NCI-H446 treated with DMSO at 0.1 percent for 48 hours (cell line): ENCODE measurements at regions not wholly inside any gene's neighbourhood (a gene's known extent, or its start where the extent isn't known, plus 50 kb on each side); places are given as distances from the start of the nearest gene placed in this dataset.

Source experiments
- DNase-seq: peaks from one replicate; lab custom pipeline; 2025; lab: John Stamatoyannopoulos, UW

DNA sequence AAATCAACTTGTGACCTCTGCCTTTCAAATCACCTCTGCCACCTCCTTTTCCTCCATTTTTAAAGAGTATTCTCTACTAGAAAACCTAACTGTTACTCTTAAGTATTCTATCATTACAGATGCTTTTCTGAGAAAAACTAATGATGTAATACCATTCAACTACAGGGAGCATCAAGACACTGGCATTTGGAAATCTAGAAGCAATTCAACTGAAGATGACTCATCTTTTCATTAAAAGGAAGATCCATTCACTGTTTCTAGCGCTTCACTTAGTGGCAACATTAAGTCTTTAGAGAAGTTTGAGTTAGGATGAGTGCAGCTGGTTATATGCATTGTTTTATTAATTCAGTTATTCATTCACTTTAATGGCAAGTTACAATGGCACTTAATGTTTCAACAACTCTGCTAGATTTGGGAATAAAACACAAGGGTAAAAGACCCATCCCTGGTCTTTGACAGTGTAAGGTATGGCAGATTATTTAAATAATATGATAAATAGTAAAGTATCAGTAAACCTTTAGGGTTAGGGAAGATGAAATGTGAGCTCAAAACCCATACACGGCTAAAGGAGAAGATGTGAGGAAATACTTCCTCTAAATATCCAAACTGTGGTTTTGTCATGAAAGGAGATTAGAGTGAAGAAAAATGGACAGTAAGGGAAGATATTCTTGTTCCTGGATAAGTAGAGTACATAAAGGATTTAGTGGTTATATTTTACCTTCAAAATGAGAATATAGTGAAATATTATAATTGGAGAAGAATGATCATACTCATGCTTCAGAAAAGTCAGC, 61.7 kb downstream of the KCNJ2 start:
- DNase-seq = no peak

GRCh38 chr17:70232466-70232865, 63.1 kb downstream of the KCNJ2 start:
- no peak for DNase-seq

GRCh38 chr17:70235252-70235651, 65.9 kb downstream of the KCNJ2 start:
- no peak for DNase-seq

GRCh38 chr17:70238228-70238627, 68.9 kb downstream of the KCNJ2 start:
- DNase-seq = no peak

GRCh38 chr17:70238646-70239045, 69.3 kb downstream of the KCNJ2 start:
- DNase-seq = no peak

GRCh38 chr17:70239391-70239826, 70.1 kb downstream of the KCNJ2 start:
- DNase-seq = no peak

- no peak for DNase-seq
Observed at GRCh38 chr17:70241071-70241470, 71.7 kb downstream of the KCNJ2 start.

DNA sequence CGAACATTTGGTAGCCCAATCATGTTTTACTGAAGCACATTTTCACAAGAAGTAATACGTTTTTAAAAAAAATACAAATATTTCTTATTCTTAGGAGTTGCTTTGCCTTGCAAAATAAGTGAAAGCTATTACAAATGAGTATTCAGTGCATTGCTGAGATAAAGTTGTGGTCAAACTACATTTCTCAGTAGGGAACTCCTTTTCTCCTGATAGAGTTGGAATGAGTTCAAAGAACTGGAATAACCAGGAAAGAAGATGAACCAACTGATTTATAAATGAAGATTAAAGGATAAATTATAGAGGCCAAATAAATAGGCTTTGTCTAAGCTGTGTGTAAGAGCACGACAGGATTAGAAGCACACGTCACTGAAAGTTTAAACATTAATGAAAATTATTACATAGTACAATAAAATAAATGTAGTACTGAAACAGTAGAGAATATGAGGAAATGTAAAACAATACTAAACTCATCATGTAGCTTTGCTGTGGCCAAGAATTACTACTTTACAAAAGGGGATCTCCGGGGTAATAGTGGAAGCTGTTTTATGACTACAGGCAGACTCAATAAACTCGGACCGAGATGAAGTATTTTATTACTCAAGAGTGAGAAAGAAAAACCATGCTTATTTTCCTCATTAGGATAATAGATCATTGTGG, 73.6 kb downstream of the KCNJ2 start:
- DNase-seq = no peak

DNA sequence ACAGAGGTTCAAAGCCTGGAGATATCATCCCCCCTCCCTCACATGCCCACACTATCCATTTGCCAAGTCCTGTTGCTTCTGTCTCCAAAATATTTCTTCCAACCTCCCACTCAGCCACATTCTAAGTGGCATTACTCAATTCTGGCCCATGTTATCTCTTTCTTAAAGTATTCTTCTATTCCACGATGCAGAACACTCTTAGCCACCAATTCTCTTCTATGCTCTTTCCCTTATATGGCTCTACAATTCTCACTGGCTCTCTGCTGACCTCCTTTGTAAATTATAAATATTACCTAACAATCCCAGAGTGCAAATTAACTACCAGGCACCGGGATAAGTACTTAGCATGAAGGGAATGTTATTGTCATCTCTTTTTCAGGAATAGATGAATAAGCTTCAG, 82.4 kb downstream of the KCNJ2 start:
- DNase-seq = no peak

DNA sequence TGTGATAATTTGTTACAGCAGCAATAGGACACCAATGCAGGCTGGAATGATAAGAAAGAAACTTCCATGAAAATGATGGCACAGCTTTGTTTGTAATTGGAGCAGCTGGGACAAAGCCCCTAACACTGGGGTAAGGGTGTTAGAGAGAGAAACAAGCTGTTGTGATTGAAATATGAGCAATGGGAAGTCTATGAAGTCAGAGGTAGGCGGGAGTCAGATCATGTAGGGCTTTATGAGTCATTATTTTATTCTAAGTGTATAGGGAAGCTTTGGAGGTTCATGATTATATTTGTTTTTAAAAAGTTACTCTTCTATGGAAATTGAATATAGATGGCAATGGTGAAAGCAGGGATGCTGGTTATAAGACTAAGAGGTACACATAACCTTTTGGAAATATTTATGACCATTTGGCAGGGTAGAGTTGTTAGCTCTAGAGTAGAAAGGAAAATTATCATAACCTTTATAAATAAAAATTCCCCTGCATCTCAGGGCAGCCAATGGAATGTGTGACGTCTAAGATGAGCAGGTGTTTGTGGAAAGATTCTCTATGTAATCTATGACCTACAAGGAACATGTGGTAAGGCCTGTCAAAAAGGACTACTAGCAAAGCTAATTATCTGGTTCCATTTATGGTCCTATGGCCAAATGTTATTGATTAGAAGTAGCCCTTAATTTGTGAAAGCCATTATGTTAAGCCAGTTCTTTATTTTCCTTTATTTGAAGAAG, 85.6 kb downstream of the KCNJ2 start:
- no peak for DNase-seq

DNA sequence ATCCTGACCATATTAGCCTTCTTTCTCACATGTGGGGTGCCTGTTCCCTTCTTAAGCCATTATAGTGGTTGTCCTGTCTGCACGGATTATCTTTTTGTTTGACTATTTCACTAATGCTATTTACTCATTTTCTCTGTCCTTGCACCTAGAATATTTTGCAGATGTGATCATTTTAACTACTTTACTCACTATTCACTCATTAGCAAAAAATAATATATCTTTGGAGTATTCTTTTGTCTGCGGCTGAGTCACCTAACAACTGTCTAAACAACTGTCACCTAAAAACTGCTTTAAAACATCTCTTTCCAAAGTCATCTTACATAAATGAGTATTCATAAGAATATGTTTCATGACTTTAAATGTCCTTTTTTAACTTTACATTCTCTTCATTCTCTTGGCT, 87.4 kb downstream of the KCNJ2 start:
- DNase-seq = no peak

- no peak for DNase-seq
Observed at GRCh38 chr17:70258465-70258864, 89.1 kb downstream of the KCNJ2 start.

DNA sequence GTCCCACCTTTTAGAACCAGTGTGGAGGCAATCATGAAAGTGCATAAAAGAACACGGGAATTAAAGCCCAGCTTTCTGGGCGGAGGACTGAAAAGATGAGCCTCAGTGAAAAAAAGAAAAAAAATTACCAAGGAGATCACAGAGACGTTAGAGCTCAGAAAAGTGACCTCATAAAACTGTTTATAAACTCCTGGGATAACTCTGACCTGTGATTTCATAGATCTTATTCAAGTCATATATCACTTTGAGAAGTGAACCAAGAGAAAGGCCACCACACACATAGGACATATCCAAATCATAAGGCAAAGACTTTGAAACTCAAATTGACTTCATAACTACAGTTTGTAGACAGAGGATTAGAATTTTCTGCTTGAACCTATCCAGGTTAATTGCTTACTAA, 90.1 kb downstream of the KCNJ2 start:
- DNase-seq = no peak

- no peak for DNase-seq
Observed at GRCh38 chr17:70261170-70261569, 91.8 kb downstream of the KCNJ2 start.

DNA sequence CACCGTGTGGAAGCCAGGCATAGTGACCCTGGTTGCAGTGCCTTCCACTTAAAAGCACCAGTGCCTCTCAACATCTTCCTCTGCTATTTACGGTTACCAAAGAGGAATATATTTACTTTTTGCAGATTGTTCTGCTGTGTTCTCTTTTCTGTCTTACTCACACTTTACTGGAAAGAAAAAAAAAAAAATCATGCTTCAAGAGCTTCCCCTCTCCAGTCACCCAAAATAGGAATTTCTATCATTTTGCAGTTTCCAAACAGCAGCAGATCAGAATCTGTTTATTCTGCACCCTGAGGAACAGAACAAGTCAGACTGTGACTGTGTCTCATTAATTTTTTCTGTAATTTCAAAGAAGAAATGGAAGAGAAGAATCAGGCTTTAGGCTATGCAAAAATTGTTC, 96.1 kb downstream of the KCNJ2 start:
- no peak for DNase-seq

DNA sequence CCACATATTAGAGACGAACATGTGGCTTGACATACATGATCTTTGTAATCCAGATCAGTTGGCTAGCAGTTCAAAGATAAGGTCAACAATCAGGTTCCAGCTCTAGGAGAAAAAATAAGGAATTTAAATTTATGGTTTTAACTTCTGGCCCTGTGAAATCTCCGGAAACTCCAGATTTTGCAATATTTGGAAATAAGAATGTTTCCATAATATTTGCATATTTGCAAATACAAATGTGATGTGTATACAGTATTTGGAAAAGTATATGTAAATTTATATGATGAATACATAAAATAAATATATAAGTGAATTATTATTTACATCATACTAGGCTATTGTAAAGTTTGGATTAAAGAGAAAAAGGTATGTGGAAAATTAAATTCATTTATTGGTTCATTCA, 97.1 kb downstream of the KCNJ2 start:
- DNase-seq = no peak

GRCh38 chr17:70268383-70268782, 99.1 kb downstream of the KCNJ2 start:
- no peak for DNase-seq

- no peak for DNase-seq
Observed at GRCh38 chr17:70270554-70270953, 101.2 kb downstream of the KCNJ2 start.

DNA sequence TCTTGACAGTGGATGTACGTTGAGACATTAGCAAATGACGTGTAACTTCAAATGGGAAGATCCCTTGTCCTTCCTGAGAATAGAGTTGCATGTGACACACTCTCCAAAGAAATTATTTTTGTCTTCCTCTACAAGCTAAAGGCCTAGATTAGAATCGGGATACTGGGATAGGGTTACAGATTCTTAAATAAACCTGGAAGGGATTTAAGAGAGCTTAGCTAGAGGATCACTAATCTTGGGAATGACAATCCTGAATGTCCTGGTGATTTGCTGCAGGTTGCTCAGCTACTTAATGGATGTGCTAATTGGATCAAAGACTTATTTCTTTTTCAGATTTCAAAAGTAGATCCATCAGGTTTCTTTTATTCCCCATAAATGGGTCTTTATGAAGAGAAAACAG, 101.9 kb downstream of the KCNJ2 start:
- no peak for DNase-seq

DNA sequence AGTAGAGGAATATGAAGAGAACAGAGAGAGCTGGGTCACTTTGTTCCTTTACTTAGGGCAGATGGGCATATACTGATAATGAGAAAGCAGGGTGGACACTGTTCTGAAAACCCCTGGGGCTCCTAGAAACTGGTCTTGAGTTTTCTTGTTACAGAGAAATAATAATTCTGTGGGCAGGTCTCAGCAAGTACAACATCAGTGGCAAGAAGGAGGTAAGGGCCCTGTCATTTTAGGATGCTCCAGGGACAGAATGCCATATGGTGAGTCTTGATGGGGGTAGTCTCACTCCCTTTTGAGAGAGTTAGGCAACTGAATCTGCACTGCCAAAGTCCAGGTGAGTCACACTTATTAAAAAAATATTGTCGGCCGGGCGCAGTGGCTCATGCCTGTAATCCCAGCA, 102.3 kb downstream of the KCNJ2 start:
- no peak for DNase-seq

DNA sequence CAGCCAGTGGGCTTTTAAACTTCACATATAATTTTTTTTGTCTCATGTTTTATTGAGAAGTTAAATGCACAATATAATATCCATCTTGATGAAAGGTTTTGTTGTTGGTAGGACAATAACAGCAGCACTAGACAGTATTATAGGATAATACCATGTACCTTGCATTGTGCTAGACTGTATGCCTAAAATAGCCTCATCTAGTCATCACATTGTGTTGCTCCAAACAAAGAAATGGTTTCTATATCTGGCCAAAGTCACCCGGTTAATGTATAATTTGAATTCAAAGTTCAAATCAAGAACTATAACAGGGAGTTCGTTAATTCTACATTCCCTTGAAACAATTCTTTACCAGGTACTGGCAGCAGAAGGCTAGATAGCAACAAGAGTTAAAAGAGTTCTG, 104.9 kb downstream of the KCNJ2 start:
- DNase-seq = no peak

DNA sequence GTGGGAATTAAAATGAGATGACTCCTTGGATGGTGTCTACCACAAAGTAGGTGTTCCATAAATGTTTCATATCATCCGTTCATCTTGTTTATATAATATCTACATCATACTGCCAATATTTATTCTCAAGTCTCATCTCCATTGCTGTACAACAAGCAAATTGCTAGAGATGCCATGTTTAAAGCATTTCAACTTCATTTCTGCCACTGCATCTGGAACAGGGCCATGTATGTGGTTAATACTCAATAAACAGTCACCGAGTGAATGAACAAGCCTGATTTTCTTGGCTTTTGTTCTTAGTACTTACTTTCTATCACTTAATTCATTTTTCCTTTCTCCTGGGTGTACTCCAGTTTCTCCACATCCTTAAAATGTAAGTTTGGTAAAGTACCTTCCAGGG, 107.6 kb downstream of the KCNJ2 start:
- no peak for DNase-seq

GRCh38 chr17:70278844-70279462, 109.6 kb downstream of the KCNJ2 start:
- no peak for DNase-seq
